ENCODE measurements at regions not wholly inside any gene's neighbourhood (a gene's known extent, or its start where the extent isn't known, plus 50 kb on each side); places are given as distances from the start of the nearest gene placed in this dataset.
"Not testable (repeated sequence)": the region's sequence is repeated elsewhere in the genome, so short reads cannot be mapped to it uniquely, and the experiment has no call there.

DNA sequence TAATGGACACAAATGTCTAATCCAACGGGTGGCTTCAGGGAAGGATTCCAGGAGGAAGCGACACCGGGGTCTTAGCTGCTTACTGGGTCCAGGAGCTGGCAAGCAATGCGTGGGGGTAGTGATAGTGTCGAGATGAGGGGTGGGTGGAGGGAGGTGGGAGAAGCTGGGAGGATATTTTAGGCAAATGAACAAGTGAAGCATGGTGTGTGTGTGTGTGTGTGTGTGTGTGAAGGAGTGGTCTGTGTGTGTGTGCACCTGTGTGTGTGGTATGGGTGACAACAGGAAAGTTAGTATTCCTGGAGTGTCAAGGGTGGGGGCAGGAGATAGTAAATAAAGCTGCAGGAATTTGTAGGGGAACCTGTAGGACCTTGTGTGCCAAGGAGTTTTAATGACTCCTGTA, 126.9 kb upstream of the ZBED5 start:
- no peaks in the 10 kb centered on the region for H3K36me3 ChIP-seq (ENCODE audit: control insufficient read depth, insufficient read depth, low read length)
- WGBS, 2 experiments (ENCODE audit: insufficient coverage in 2 of 2) = 40 to 100% methylated on average over 1 to 3 of the region's 5 CpGs
- no peaks in the 10 kb centered on the region for H3K4me1 ChIP-seq (ENCODE audit: control insufficient read depth, insufficient read depth, low read length, poor library complexity, severe bottlenecking)
- H3K9me3 ChIP-seq (ENCODE audit: control insufficient read depth, low read length) = no peaks in the 10 kb centered on the region
- H3K27ac ChIP-seq (ENCODE audit: low read depth, low read length, severe bottlenecking) = no peak overlapping the region
- no peak overlapping the region for H3K4me3 ChIP-seq (ENCODE audit: extremely low read depth, insufficient read depth, low read length, poor library complexity, severe bottlenecking)

- no peak overlapping the region for H3K4me3 ChIP-seq (ENCODE audit: extremely low read depth, insufficient read depth, low read length, poor library complexity, severe bottlenecking)
- no peaks in the 10 kb centered on the region for H3K4me1 ChIP-seq (ENCODE audit: control insufficient read depth, insufficient read depth, low read length, poor library complexity, severe bottlenecking)
- no peak overlapping the region for H3K27ac ChIP-seq (ENCODE audit: low read depth, low read length, severe bottlenecking)
- no peaks in the 10 kb centered on the region for H3K9me3 ChIP-seq (ENCODE audit: control insufficient read depth, low read length)
- H3K36me3 ChIP-seq (ENCODE audit: control insufficient read depth, insufficient read depth, low read length) = no peaks in the 10 kb centered on the region
- 86 to 100% methylated on average over 2 to 4 of the region's 4 CpGs for WGBS, 2 experiments (ENCODE audit: insufficient coverage in 2 of 2)
Observed at GRCh38 chr11:10984250-10984649, 126.4 kb upstream of the ZBED5 start.

DNA sequence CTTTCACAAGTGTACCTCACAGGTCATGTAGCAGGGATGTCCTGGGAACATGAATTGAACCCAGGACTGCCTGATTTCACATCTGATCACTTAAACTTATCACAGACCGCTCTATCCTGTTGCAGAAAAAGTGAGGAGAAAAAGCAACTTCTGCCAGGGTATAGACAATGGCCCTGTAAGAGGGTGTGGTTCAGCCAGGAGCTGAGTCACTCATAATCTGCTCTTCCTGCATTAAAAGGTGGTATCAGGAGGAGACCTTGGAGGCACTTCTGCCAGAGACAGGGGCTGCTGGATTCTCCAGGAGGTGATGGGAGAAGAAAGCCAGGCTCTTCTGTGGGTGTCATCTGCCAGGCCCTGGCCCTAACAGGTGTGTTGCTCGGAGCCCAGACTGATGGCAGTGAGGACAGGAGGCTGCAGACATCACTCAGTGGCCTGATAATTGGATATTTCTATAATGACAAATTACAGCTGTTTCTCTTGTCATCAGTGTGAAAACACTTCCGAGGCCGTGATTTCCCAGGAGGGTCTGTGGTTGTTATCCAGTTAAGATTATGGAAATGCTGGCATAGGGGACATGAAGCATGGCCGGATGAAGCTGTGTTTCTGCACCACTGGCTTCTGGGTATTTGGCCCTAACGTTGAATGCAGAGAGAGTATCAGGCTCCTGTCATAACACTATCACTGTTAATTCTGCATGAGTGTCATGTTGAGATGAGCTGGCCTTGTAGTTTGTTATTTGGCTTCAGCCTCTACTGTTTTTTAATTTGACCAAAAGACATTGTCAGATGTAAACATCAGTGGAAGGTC, 125.1 kb upstream of the ZBED5 start:
- H3K9me3 ChIP-seq (ENCODE audit: control insufficient read depth, low read length) = no peaks in the 10 kb centered on the region
- no peak overlapping the region for H3K4me3 ChIP-seq (ENCODE audit: extremely low read depth, insufficient read depth, low read length, poor library complexity, severe bottlenecking)
- no peaks in the 10 kb centered on the region for H3K36me3 ChIP-seq (ENCODE audit: control insufficient read depth, insufficient read depth, low read length)
- 79 to 98% methylated on average over 5 of the region's 6 CpGs for WGBS, 2 experiments (ENCODE audit: insufficient coverage in 2 of 2)
- H3K4me1 ChIP-seq (ENCODE audit: control insufficient read depth, insufficient read depth, low read length, poor library complexity, severe bottlenecking) = no peaks in the 10 kb centered on the region
- no peak overlapping the region for H3K27ac ChIP-seq (ENCODE audit: low read depth, low read length, severe bottlenecking)

DNA sequence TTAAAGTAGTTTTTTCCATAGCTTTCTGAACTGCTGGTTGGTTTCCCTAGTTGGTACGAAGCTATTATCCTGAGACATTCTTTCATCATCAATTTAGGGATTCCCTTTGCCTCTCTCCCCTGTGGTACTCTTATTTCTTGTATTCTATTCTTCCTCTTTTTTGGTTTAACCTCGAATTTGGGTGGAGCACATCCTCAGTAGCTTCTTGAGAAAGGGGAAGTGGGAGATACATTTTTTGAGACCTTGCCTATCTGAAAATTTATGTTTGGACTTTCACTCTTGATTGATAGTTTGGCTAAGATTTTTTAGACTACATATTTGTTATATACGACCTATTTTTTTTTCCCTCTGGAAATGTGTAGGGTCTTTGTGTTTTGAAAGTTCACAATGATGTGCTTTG, 121.7 kb upstream of the ZBED5 start:
- H3K9me3 ChIP-seq (ENCODE audit: control insufficient read depth, low read length) = no peaks in the 10 kb centered on the region
- WGBS, 2 experiments (ENCODE audit: insufficient coverage in 2 of 2) = 100% methylated on average over 1 of the region's 3 CpGs; no CpG with 5 or more reads in 1 of the 2 experiments
- H3K4me1 ChIP-seq (ENCODE audit: control insufficient read depth, insufficient read depth, low read length, poor library complexity, severe bottlenecking) = no peaks in the 10 kb centered on the region
- H3K27ac ChIP-seq (ENCODE audit: low read depth, low read length, severe bottlenecking) = no peak overlapping the region
- no peak overlapping the region for H3K4me3 ChIP-seq (ENCODE audit: extremely low read depth, insufficient read depth, low read length, poor library complexity, severe bottlenecking)
- no peaks in the 10 kb centered on the region for H3K36me3 ChIP-seq (ENCODE audit: control insufficient read depth, insufficient read depth, low read length)

GRCh38 chr11:10978198-10978597, 120.3 kb upstream of the ZBED5 start:
- H3K4me1 ChIP-seq (ENCODE audit: control insufficient read depth, insufficient read depth, low read length, poor library complexity, severe bottlenecking) = no peaks in the 10 kb centered on the region
- H3K27ac ChIP-seq (ENCODE audit: low read depth, low read length, severe bottlenecking) = no peak overlapping the region
- H3K9me3 ChIP-seq (ENCODE audit: control insufficient read depth, low read length) = no peaks in the 10 kb centered on the region
- WGBS, 2 experiments (ENCODE audit: insufficient coverage in 2 of 2) = no CpG with 5 or more reads among the region's 1 CpG
- no peaks in the 10 kb centered on the region for H3K36me3 ChIP-seq (ENCODE audit: control insufficient read depth, insufficient read depth, low read length)
- no peak overlapping the region for H3K4me3 ChIP-seq (ENCODE audit: extremely low read depth, insufficient read depth, low read length, poor library complexity, severe bottlenecking)

GRCh38 chr11:10975287-10975721, 117.5 kb upstream of the ZBED5 start:
- Histone ChIP-seq H3K4me1 (ENCODE audit: control insufficient read depth, insufficient read depth, low read length, poor library complexity, severe bottlenecking) (no peaks in the 10 kb centered on the region), H3K9me3 (ENCODE audit: control insufficient read depth, low read length) (no peaks in the 10 kb centered on the region), H3K4me3 (ENCODE audit: extremely low read depth, insufficient read depth, low read length, poor library complexity, severe bottlenecking) (no peak overlapping the region), H3K27ac (ENCODE audit: low read depth, low read length, severe bottlenecking) (no peak overlapping the region), H3K36me3 (ENCODE audit: control insufficient read depth, insufficient read depth, low read length) (no peaks in the 10 kb centered on the region)
- 67 to 90% methylated on average over 1 to 2 of the region's 2 CpGs for WGBS, 2 experiments (ENCODE audit: insufficient coverage in 2 of 2)

DNA sequence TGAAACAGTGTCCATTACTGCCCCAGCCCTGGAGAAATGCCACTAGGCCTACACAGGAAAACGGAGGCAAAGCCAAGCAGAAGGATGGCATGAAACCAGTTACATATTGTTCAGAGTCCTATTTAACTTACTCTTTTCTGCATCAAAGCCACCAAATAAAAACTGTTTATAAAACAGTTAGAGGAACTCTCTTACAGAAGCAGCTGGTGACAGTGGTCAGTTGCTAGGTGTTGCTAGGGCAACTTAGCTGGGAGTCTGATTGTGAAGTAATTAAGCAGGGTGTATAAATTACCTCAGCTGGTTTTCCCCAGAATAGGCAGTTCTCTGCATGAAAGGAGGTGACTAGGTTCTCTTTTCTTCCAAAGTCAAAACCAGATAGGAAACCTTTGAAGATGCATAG, 115.6 kb upstream of the ZBED5 start:
- Histone ChIP-seq H3K36me3 (ENCODE audit: control insufficient read depth, insufficient read depth, low read length) (no peaks in the 10 kb centered on the region), H3K4me1 (ENCODE audit: control insufficient read depth, insufficient read depth, low read length, poor library complexity, severe bottlenecking) (no peaks in the 10 kb centered on the region), H3K9me3 (ENCODE audit: control insufficient read depth, low read length) (no peaks in the 10 kb centered on the region), H3K4me3 (ENCODE audit: extremely low read depth, insufficient read depth, low read length, poor library complexity, severe bottlenecking) (no peak overlapping the region), H3K27ac (ENCODE audit: low read depth, low read length, severe bottlenecking) (no peak overlapping the region)
- WGBS, 2 experiments (ENCODE audit: insufficient coverage in 2 of 2) = 80 to 83% methylated on average over 1 of the region's 1 CpG

DNA sequence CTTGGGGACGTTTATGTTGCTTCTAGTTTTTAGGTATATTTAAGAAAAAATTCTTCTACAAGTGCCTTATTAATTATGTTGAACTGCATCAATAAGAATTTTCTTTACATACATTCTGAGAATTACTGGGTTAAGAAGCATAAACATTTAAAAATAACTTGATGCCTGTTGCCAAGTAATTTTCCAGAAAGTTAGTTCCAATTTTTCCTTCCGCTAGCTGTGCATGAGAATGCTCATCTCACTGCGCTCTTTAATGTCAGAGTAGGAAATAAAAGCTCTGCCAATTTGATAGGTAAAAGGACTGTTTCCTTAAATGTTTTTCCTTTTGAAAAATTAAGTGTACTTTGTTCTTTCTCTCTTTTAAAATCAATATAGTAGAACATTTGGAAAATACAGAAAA, 113.1 kb upstream of the ZBED5 start:
- Histone ChIP-seq H3K36me3 (ENCODE audit: control insufficient read depth, insufficient read depth, low read length) (no peaks in the 10 kb centered on the region), H3K4me1 (ENCODE audit: control insufficient read depth, insufficient read depth, low read length, poor library complexity, severe bottlenecking) (no peaks in the 10 kb centered on the region), H3K27ac (ENCODE audit: low read depth, low read length, severe bottlenecking) (no peak overlapping the region), H3K9me3 (ENCODE audit: control insufficient read depth, low read length) (no peaks in the 10 kb centered on the region), H3K4me3 (ENCODE audit: extremely low read depth, insufficient read depth, low read length, poor library complexity, severe bottlenecking) (no peak overlapping the region)
- WGBS, 2 experiments (ENCODE audit: insufficient coverage in 2 of 2) = 100% methylated on average over 1 to 2 of the region's 3 CpGs

DNA sequence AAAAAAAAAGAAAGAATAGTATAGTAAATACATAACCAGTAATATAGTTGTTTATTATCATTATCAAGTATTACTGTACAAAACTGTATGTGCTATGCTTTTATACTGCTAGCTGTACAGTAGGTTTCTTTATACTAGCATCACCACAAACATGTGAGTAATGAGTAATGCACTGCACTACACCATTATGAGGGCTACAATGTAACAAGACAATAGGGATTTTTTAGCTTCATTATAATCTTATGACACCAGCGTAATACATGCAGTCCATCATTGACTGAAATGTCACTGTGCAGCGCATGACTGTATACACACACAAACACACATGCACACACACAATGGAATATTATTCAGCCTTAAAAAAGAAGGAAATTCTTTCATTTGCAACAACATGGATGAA, 111.5 kb upstream of the ZBED5 start:
- H3K9me3 ChIP-seq (ENCODE audit: control insufficient read depth, low read length) = no peaks in the 10 kb centered on the region
- 100% methylated on average over 1 to 2 of the region's 2 CpGs for WGBS, 2 experiments (ENCODE audit: insufficient coverage in 2 of 2)
- H3K27ac ChIP-seq (ENCODE audit: low read depth, low read length, severe bottlenecking) = no peak overlapping the region
- no peaks in the 10 kb centered on the region for H3K4me1 ChIP-seq (ENCODE audit: control insufficient read depth, insufficient read depth, low read length, poor library complexity, severe bottlenecking)
- H3K4me3 ChIP-seq (ENCODE audit: extremely low read depth, insufficient read depth, low read length, poor library complexity, severe bottlenecking) = no peak overlapping the region
- no peaks in the 10 kb centered on the region for H3K36me3 ChIP-seq (ENCODE audit: control insufficient read depth, insufficient read depth, low read length)

DNA sequence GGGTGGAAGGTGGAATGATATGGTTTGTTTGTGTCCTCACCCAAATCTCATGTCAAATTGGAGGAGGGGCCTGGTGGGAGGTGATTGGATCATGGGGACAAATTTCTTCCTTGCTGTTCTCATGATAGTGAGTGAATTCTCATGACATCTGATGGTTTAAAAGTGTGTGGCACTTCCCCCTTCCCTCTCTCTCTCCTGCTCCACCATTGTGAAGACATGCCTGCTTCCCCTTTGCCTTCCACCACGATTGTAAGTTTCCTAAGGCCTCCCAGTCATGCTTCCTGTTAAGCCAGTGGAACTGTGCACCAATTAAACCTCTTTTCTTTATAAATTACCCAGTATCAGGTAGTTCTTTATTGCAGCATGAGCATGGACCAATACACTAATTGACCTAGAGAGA, 99.0 kb upstream of the ZBED5 start:
- H3K4me1 ChIP-seq (ENCODE audit: control insufficient read depth, insufficient read depth, low read length, poor library complexity, severe bottlenecking); H3K4me3 ChIP-seq (ENCODE audit: extremely low read depth, insufficient read depth, low read length, poor library complexity, severe bottlenecking); H3K9me3 ChIP-seq (ENCODE audit: control insufficient read depth, low read length); H3K36me3 ChIP-seq (ENCODE audit: control insufficient read depth, insufficient read depth, low read length); H3K27ac ChIP-seq (ENCODE audit: low read depth, low read length, severe bottlenecking): not testable (repeated sequence)
- WGBS, 2 experiments (ENCODE audit: insufficient coverage in 2 of 2) = 58 to 88% methylated on average over 1 of the region's 1 CpG

DNA sequence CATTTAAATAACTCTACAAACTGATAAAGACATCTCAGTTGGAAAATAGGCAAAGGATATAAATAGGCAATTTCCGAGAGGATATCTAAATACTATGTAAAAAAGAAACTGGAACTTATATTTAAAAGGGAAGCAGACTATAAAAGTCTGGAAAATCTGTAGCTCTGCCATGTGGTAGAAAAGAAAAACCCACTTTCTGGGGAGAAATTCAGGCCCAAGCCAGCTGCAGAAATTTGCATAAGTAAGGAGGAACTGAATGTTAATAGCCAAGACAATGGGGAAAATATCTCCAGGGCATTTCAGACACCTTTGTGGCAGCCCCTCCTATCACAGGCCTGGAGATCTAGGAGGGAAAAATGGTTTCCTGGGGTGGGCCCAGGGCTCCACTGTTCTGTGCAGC, 97.8 kb upstream of the ZBED5 start:
- Histone ChIP-seq H3K9me3 (ENCODE audit: control insufficient read depth, low read length) (no peaks in the 10 kb centered on the region), H3K27ac (ENCODE audit: low read depth, low read length, severe bottlenecking) (no peak overlapping the region), H3K36me3 (ENCODE audit: control insufficient read depth, insufficient read depth, low read length) (no peaks in the 10 kb centered on the region), H3K4me1 (ENCODE audit: control insufficient read depth, insufficient read depth, low read length, poor library complexity, severe bottlenecking) (no peaks in the 10 kb centered on the region), H3K4me3 (ENCODE audit: extremely low read depth, insufficient read depth, low read length, poor library complexity, severe bottlenecking) (no peak overlapping the region)
- no CpG with 5 or more reads among the region's 1 CpG for WGBS, 2 experiments (ENCODE audit: insufficient coverage in 2 of 2)
